RWPE1 (cell line): ENCODE measurements at regions not wholly inside any gene's neighbourhood (a gene's known extent, or its start where the extent isn't known, plus 50 kb on each side); places are given as distances from the start of the nearest gene placed in this dataset.
"Not testable (repeated sequence)": the region's sequence is repeated elsewhere in the genome, so short reads cannot be mapped to it uniquely, and the experiment has no call there.

Experiments
- CTCF ChIA-PET: fragments of 350-600 bp; sonication (Branson Sonifier 250); formaldehyde crosslinking; extraction: SDS; loops from one replicate; lab custom pipeline; 2021; lab: Yijun Ruan, JAX
- POLR2A ChIA-PET: fragments of 400-600 bp; formaldehyde crosslinking; extraction: SDS; loops from one replicate; lab custom pipeline; 2020; ENCODE audit warnings: antibody characterized with exemption; ENCODE audit not compliant: low non-redundant PET; lab: Yijun Ruan, JAX
- DNase-seq: peaks from one replicate; pipeline ENCODE4 v3.0.0; 2012; ENCODE audit warnings: low spot score
- H3K27ac ChIP-seq: fragments of 450-650 bp; 2 replicates; pipeline ENCODE4 v1.5.1; 2017
- TF ChIP-seq, protein P1 (sequence below): fragments of 450-650 bp; conservative IDR thresholded peaks from 2 replicates; pipeline ENCODE4 v1.5.1; 2017; ENCODE audit warnings: low read depth, mild to moderate bottlenecking

DNA sequence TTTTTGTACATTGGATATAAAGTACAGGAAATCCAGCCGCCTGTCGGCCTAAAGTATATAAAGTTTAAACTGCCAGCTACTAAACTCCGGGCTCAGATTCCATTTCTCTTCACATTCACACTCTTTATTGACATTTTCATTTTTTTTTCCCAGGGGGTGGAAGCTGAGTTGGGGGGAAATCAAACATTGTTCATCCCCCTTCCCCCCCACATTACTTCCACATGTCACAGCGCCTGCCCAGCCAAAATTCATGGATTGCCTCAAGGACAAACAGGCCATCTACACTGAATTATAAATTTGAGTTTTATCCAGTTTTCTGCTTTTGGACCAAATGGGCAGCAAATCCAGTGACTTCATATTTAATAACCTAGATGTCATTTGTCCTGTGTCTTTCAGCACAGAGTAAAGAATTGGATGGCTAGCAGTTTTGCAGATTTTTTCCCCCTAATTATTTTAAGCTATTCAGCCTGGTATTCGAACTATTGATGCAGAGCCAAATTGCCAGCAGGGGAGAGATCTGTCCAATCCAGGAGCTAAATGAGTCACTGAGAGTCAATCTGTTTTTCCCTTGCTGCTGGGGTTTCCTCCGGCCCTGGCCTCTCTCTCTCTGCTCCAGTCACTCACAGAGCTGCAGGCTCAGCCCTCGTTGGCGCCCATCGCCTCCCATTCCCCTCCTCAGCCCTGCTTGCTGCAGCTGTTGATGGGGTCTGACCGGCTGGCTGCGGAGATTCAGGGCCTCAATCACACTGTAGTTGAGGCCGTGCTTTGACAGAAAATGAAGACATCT, 98.0 kb downstream of the LMO4 start:
- no peak overlapping the region for H3K27ac ChIP-seq
- ChIA-PET CTCF (no interaction called here), POLR2A (no interaction called here)
- TF ChIP-seq, protein P1, sequence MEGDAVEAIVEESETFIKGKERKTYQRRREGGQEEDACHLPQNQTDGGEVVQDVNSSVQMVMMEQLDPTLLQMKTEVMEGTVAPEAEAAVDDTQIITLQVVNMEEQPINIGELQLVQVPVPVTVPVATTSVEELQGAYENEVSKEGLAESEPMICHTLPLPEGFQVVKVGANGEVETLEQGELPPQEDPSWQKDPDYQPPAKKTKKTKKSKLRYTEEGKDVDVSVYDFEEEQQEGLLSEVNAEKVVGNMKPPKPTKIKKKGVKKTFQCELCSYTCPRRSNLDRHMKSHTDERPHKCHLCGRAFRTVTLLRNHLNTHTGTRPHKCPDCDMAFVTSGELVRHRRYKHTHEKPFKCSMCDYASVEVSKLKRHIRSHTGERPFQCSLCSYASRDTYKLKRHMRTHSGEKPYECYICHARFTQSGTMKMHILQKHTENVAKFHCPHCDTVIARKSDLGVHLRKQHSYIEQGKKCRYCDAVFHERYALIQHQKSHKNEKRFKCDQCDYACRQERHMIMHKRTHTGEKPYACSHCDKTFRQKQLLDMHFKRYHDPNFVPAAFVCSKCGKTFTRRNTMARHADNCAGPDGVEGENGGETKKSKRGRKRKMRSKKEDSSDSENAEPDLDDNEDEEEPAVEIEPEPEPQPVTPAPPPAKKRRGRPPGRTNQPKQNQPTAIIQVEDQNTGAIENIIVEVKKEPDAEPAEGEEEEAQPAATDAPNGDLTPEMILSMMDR, result no peak
- DNase-seq, result no peak

DNA sequence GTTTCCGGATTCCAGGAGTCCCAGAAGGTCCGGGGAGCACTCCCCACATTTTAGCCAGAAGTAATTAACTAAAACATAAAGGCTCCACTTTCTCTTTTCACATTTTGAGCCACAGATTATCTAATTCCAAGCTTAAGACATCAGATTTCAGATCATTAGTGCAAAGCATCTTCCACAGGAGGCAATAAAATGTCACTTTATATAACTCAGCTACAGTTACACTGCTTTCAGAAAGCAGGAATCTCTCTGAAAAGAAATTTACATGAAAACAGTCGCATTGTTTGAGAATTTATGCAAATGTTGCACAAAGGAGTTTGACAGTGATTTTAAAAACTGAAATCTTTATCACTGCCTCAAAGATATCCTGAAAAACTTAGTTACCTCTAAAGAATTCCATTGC, 99.7 kb downstream of the LMO4 start:
- CTCF ChIA-PET, result interaction anchor here (0.7 kb wide), 1 partner anchor 450 kb away, joined by 3 read pairs; no protein-coding TSS in a partner anchor
- POLR2A ChIA-PET, result no interaction called here
- DNase-seq, result no peak
- no peak overlapping the region for H3K27ac ChIP-seq
- TF ChIP-seq, protein P1, result no peak

DNA sequence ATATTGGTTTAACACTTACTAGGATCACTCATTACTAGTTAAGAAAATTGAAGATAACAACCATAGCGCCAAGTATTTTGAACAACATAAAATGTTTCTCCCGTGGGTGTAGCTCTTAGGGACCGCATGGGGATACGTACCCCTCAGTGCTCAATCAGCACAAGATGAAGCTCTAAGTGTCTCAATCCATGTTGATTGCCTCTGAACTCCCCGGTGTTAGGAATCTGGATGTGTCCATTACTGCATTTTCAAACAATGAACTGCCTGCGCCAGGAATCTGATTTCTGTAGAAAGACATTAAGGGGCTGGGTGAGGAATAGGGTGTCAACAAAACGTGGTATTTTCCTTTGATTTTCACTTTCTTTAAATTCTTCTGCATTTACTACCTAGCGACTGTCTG, 100.2 kb downstream of the LMO4 start:
- DNase-seq, result no peak
- ChIA-PET POLR2A (no interaction called here), CTCF (no interaction called here)
- H3K27ac ChIP-seq, result no peak overlapping the region
- TF ChIP-seq, protein P1, result no peak

DNA sequence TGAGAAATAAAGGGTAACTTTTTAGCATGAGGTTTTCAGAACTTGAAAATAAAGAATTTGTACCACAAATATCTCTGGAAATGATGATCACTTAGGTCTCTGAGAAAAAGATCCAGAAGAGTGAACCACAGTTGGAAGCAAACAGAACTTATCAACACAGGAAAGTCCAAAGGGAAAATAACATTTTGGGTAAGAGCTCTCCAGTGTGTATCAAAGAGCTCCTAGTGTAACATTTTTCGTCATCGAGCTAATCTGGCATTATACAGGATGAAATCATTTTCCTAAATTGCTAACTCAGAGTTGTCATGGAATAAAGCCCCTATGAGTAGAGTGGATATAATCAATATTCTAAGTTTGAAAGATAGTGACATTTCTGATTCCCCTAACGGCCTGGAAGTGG, 104.0 kb downstream of the LMO4 start:
- POLR2A ChIA-PET, result no interaction called here
- CTCF ChIA-PET, result no interaction called here

DNA sequence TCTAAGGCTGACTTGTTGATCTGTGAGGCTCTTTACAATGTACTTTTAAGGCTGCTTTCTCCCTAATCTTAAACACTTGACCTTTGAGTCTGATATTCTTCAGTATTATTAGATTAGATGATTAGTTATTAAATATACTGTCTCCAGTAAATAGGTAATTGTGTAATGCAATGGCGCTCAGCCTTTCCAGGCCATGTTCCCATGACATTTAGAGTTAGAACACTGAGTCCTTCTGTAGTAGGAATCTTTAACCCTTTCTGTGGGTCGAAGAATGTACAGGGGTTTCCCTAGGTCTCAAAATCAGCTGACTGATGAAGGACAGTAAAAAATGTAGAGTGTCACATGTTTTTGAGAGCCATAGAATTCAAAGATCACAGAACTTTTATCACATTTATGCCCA, 104.4 kb downstream of the LMO4 start:
- H3K27ac ChIP-seq, CTCF ChIA-PET, POLR2A ChIA-PET, DNase-seq: not testable (repeated sequence)

More for the DNA sequence above, 104.0 kb downstream of the LMO4 start:
- TF ChIP-seq, protein P1, result no peak
- H3K27ac ChIP-seq, result no peak overlapping the region
- DNase-seq, result no peak

DNA sequence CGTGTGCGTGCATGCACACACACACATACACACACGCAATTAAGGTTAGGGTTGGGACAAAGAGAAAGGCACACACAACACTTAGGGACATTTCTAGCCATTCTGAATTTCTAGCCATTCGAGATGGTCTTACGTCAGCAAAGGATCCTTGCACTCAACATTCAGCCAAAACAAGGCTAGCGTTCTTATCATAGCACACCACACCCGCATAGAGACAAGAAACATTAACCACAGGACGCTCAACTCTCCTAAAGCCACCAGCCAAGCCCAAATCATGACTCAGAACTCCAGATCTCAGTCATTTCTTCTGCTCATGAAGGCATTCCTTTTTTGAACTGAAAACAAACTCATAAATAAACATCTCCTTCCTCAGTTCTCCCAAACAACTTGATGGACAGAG, 106.8 kb downstream of the LMO4 start:
- CTCF ChIA-PET, result no interaction called here

DNA sequence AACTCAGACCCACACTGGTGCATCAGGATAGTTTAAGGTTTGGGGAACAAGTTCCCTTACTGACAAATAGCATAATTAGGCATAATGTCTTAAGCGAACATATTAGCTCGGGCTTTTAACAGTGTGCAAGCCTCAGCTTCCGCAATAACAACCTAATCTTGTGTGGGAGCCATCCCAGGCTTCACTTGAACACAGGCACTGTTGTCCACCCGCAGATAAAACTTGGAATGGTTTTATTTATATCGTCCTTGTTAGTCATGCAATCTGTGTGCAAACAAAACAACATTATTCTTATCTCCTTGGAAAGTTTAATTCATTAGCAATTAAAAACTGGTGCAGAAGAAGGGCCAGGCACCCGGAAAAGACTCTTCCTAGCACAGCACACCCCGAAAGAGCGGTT, 107.4 kb downstream of the LMO4 start:
- DNase-seq, CTCF ChIA-PET, H3K27ac ChIP-seq, POLR2A ChIA-PET: not testable (repeated sequence)

More for the DNA sequence above, 106.8 kb downstream of the LMO4 start:
- H3K27ac ChIP-seq, result no peak overlapping the region
- DNase-seq, result no peak
- POLR2A ChIA-PET, result no interaction called here
- TF ChIP-seq, protein P1, result no peak
